ENCODE measurements at regions not wholly inside any gene's neighbourhood (a gene's known extent, or its start where the extent isn't known, plus 50 kb on each side); places are given as distances from the start of the nearest gene placed in this dataset.

GRCh38 chr22:47779474-47779873 is 1017.0 kb downstream of the TBC1D22A start:
- TF ChIP-seq ZBTB33 (IDR thresholded peaks at IDR 0.05; ENCODE audit: extremely low read depth, insufficient replicate concordance, low read length) = no peak
- TF ChIP-seq REST (IDR thresholded peaks at IDR 0.05; ENCODE audit: low read depth) = no peak
- no peak for TF ChIP-seq POLR2A (IDR thresholded peaks at IDR 0.05; ENCODE audit: borderline replicate concordance, extremely low read depth, insufficient read depth, insufficient read length)
- no peak for TF ChIP-seq EZH2 (IDR thresholded peaks at IDR 0.05)
- no peak for TF ChIP-seq ZFX (IDR thresholded peaks at IDR 0.05)
- no peak for TF ChIP-seq SRF (IDR thresholded peaks at IDR 0.05; ENCODE audit: low read depth)
- TF ChIP-seq FOSL1 (IDR thresholded peaks at IDR 0.05; ENCODE audit: low read depth) = no peak
- no peak for TF ChIP-seq SIN3A (IDR thresholded peaks at IDR 0.05; ENCODE audit: low read depth)
- no peak for TF ChIP-seq SP1 (IDR thresholded peaks at IDR 0.05; ENCODE audit: low read depth)
- no peak for TF ChIP-seq EGR1 (IDR thresholded peaks at IDR 0.05; ENCODE audit: low read depth)
- TF ChIP-seq ELF1 (IDR thresholded peaks at IDR 0.05; ENCODE audit: borderline replicate concordance, low read depth) = no peak
- TF ChIP-seq ATF3 (IDR thresholded peaks at IDR 0.05) = no peak
- TF ChIP-seq TCF7L2 (IDR thresholded peaks at IDR 0.05; ENCODE audit: borderline replicate concordance, extremely low read depth, insufficient read depth, insufficient read length) = no peak
- H3K4me1 ChIP-seq (ENCODE audit: control insufficient read depth in 1 of 2, insufficient read depth in 2 of 2, low read length in 2 of 2) = no peaks in the 10 kb centered on the region
- no TSS peak for BruUV-seq (replicated peaks)
- ATAC-seq (no peak), DNase-seq (ENCODE audit: low read depth, low spot score) (no peak)
- RAD21 ChIA-PET (ENCODE audit: low non-redundant PET in 1 of 2, low total read pairs in 2 of 2, uncharacterized antibody in 2 of 2, unreplicated experiment in 2 of 2) = no interaction called here
- CTCF ChIA-PET = no interaction called here
- POLR2A ChIA-PET = no interaction called here
- H3K27ac ChIP-seq (ENCODE audit: low read depth, low read length) = no peak overlapping the region
- H3K4me2 ChIP-seq (ENCODE audit: low read length) = no peak overlapping the region
- no peaks in the 10 kb centered on the region for H3K79me2 ChIP-seq (ENCODE audit: insufficient read depth, low read length)
- H3K9me2 ChIP-seq (ENCODE audit: insufficient read depth) = no peaks in the 10 kb centered on the region
- H3K4me3 ChIP-seq (replicated peaks in 1 of 2; ENCODE audit: low read depth in 1 of 2, low read length in 2 of 2) = no peak overlapping the region
- no peaks in the 10 kb centered on the region for H3K36me3 ChIP-seq (ENCODE audit: control insufficient read depth in 1 of 2, insufficient read depth in 2 of 2, low read length in 2 of 2)
- H3K9ac ChIP-seq (ENCODE audit: low read length) = no peak overlapping the region
- H3K27me3 ChIP-seq (ENCODE audit: insufficient read depth, low read length) = no peaks in the 10 kb centered on the region
- no peaks in the 10 kb centered on the region for H4K20me1 ChIP-seq (ENCODE audit: insufficient read depth)
- intact Hi-C loops (cut with micrococcal nuclease) = no loop called here
- H3K9me3 ChIP-seq (ENCODE audit: control insufficient read depth in 1 of 2, insufficient read depth in 1 of 2, low read depth in 1 of 2, low read length in 2 of 2) = no peaks in the 10 kb centered on the region; a peak in 2 of 4 replicates
- no peak overlapping the region for H2AFZ ChIP-seq (ENCODE audit: low read depth, low read length, poor library complexity, severe bottlenecking)
